ENCODE measurements at regions not wholly inside any gene's neighbourhood (a gene's known extent, or its start where the extent isn't known, plus 50 kb on each side); places are given as distances from the start of the nearest gene placed in this dataset.

- TF ChIP-seq CTCF (IDR thresholded peaks at IDR 0.05) (no peak), POLR2A (IDR thresholded peaks at IDR 0.05) (no peak)
Measured at GRCh38 chr18:29648891-29649290, 1393.7 kb downstream of the DSC3 start.

All from uterus (tissue), 2 donors.